GM21423 (cell line): ENCODE measurements at regions not wholly inside any gene's neighbourhood (a gene's known extent, or its start where the extent isn't known, plus 50 kb on each side); places are given as distances from the start of the nearest gene placed in this dataset.
"Not testable (repeated sequence)": the region's sequence is repeated elsewhere in the genome, so short reads cannot be mapped to it uniquely, and the experiment has no call there.

ENCODE experiments used
- ATAC-seq: cut with Tn5 transposase; IDR thresholded peaks from one replicate; pipeline ENCODE4 v1.9.1; 2021; ENCODE audit warnings: mild to moderate bottlenecking, moderate library complexity; ENCODE audit not compliant: unreplicated experiment

- ATAC-seq = no peak
Measured at GRCh38 chr6:74891349-74891831, 314.5 kb downstream of the COL12A1 start.

GRCh38 chr6:74889635-74890034, 316.2 kb downstream of the COL12A1 start:
- no peak for ATAC-seq

- not testable (repeated sequence) for ATAC-seq
Measured at GRCh38 chr6:74888741-74889140, 317.1 kb downstream of the COL12A1 start.

GRCh38 chr6:74879976-74880375, 325.9 kb downstream of the COL12A1 start:
- ATAC-seq = no peak

- no peak for ATAC-seq
Measured at GRCh38 chr6:74879234-74879633, 326.6 kb downstream of the COL12A1 start.

DNA sequence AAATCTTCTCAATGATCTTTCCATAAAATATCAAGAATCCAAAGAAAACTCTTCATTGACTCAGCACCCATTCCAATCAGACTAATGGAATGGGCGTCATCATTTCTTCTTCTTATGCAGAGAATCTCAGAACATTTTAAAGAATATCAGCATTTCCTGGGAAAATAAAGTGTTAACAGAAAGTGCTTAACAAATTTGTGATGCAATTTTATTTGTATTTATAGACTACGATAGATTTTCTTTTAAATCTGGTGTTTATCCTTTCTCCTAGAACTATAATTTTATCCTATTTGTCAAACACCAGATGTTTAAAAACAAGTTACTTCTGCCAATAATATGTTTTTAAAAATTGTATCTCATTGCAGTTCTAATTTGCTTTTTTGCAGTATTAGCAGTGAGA, 330.7 kb downstream of the COL12A1 start:
- no peak for ATAC-seq

DNA sequence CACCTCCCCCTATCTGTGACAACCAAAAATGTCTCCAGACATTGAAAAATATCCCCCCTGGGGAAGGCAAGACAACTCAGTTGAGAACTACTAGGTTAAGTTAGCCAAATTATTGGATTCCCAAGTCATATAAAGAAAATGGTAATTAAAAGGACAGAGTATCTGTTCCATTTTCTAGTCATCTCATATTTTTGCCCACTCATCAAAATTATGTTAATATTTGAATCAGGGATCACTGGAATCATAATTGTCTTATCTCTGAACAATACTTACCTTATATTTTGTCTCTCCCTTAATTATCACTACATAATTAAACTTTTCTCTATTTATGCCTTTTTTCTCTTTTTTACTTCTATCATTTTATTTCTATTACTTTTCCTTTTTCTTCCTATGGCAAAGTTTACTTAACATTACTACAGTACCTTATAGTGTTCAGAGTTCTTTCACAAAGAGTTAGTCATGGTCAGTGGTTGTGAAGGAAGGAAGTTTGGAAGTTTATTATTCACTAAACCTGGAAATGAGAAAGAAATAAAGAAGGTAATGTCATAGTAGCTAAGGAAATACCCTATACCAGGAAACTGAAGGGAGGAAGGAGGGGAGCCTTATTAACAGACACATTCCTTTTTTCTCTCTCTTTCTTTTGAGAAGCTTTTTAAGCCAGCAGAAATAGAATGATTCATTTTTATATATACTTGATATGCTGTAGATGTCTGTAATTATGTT, 332.9 kb downstream of the COL12A1 start:
- no peak for ATAC-seq

- no peak for ATAC-seq
Measured at GRCh38 chr6:74871757-74872156, 334.1 kb downstream of the COL12A1 start.

- no peak for ATAC-seq
Measured at GRCh38 chr6:74870403-74870802, 335.4 kb downstream of the COL12A1 start.

- ATAC-seq = no peak
Measured at GRCh38 chr6:74867291-74867690, 338.6 kb downstream of the COL12A1 start.

- ATAC-seq = no peak
Measured at GRCh38 chr6:74863968-74864367, 341.9 kb downstream of the COL12A1 start.

DNA sequence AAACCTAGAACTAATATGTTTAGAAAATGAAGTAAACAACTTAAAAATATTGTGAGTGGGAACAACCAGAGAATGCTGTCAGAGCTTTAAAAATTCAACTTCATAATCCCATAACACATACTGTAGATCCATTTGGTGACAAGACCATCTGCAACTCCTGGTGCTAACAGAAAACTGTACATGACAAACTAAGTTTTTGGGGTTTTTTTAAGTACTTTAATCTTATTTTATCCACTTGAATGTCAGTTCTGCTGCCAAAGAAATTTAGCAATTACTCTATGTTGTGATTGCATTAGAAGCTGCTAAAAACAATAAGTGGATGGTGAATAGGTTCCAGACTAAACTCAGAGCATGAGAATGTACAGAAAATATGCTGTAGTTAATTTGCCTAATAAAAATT, 345.4 kb downstream of the COL12A1 start:
- no peak for ATAC-seq

- ATAC-seq = no peak
Measured at GRCh38 chr6:74857157-74857556, 348.7 kb downstream of the COL12A1 start.

- no peak for ATAC-seq
Measured at GRCh38 chr6:74853991-74854390, 351.9 kb downstream of the COL12A1 start.

DNA sequence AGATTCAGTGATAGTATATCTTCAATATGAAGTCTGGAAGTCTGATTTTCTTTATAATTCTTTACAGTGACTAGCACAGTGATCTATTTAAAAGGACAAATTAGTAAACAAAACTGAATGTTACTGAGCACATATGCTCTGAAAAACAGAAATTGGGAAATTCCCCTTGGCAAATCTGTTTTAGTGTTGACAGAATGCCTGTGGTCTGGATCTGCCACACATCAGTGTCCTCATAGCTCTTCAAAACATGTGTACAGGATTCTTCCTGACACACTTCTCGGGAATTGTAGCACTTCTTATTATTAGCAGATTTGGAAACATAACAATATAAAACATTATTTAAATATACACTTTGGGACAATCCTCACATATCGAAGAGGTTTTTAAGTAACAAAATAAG, 354.3 kb downstream of the COL12A1 start:
- ATAC-seq = no peak

- no peak for ATAC-seq
Measured at GRCh38 chr6:74840953-74841352, 364.9 kb downstream of the COL12A1 start.

DNA sequence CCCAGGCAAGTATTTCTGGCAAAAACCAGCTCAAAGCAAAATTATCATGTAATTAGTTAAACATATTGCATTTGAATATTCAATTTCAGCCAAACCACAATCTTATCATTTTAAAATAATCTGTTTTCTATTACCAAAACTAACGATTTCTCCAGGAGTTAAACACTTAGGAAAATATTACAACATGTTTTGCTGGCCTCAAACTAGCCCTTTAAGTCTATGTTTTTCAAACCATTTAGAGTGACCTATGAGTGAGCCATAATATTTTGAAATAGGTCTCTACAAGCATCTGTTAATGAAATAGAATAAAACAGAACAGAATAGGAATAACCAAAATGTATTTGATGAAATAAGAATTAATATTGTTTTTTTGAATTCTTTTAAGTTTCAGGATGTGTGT, 370.9 kb downstream of the COL12A1 start:
- ATAC-seq = no peak

- ATAC-seq = no peak
Measured at GRCh38 chr6:74826263-74826662, 379.6 kb downstream of the COL12A1 start.

DNA sequence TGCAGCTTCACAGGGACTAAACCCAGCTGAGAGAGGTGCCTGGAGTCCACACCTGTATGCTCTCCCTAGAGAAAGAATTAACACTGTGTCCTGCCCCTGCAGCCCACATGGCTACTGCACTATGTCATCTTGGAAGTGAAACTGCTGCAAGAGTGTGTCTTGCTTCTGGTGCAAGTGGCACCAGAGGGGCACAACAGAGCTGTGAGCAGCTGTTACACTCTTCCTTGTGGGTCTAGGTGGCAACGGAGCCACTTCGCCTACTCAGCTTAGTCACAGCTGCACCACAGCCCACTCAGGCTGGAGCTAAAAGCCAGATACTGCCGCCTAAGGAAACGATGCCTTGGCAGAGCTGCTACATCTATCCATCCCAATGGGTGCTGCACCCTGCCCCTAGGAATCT, 391.4 kb downstream of the COL12A1 start:
- no peak for ATAC-seq

DNA sequence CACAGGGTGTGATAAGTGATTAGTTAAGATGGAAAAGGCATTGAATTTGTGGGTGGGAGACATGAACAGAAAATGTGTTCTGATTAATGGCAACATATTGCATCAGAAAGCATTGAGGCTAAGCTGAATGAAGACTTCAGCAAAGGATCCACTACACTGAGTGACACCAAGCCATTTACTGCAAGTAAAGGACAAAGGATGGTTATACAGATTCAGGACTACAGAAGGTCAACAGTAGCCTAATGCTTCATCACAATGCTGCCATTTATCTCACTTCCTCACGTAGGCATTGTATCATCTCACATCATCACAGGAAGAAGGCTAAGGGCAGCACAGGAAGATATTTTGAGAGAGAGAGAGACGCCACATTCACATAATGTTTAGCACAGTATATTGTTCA, 398.2 kb downstream of the COL12A1 start:
- no peak for ATAC-seq

- ATAC-seq = no peak
Measured at GRCh38 chr6:74805916-74806696, 399.7 kb downstream of the COL12A1 start.

- no peak for ATAC-seq
Measured at GRCh38 chr6:74798302-74798701, 407.6 kb downstream of the COL12A1 start.
